ENCODE measurements at regions not wholly inside any gene's neighbourhood (a gene's known extent, or its start where the extent isn't known, plus 50 kb on each side); places are given as distances from the start of the nearest gene placed in this dataset.
"Not testable (repeated sequence)": the region's sequence is repeated elsewhere in the genome, so short reads cannot be mapped to it uniquely, and the experiment has no call there.

- DNase-seq (ENCODE audit: low read depth in 4 of 4, low spot score in 3 of 4), result no peak
Measured at GRCh38 chr20:30484009-30484748, 773.3 kb upstream of the DEFB115 start.

- no peak for DNase-seq (ENCODE audit: low read depth in 4 of 4, low spot score in 3 of 4)
Measured at GRCh38 chr20:30484749-30485070, 772.8 kb upstream of the DEFB115 start.

- no peak for DNase-seq (ENCODE audit: low read depth in 4 of 4, low spot score in 3 of 4)
Measured at GRCh38 chr20:30485331-30486102, 771.9 kb upstream of the DEFB115 start.

- no peak for DNase-seq (ENCODE audit: low read depth in 4 of 4, low spot score in 3 of 4)
Measured at GRCh38 chr20:30486103-30486478, 771.4 kb upstream of the DEFB115 start.

- not testable (repeated sequence) for DNase-seq (ENCODE audit: low read depth in 4 of 4, low spot score in 3 of 4)
Measured at GRCh38 chr20:30487461-30487860, 770.0 kb upstream of the DEFB115 start.

- DNase-seq (ENCODE audit: low read depth in 4 of 4, low spot score in 3 of 4), result no peak
Measured at GRCh38 chr20:30487947-30488926, 769.2 kb upstream of the DEFB115 start.

GRCh38 chr20:30488941-30489613 is 768.4 kb upstream of the DEFB115 start:
- no peak for DNase-seq (ENCODE audit: low read depth in 4 of 4, low spot score in 3 of 4)

GRCh38 chr20:30489614-30490003 is 767.9 kb upstream of the DEFB115 start:
- no peak for DNase-seq (ENCODE audit: low read depth in 4 of 4, low spot score in 3 of 4)

DNA sequence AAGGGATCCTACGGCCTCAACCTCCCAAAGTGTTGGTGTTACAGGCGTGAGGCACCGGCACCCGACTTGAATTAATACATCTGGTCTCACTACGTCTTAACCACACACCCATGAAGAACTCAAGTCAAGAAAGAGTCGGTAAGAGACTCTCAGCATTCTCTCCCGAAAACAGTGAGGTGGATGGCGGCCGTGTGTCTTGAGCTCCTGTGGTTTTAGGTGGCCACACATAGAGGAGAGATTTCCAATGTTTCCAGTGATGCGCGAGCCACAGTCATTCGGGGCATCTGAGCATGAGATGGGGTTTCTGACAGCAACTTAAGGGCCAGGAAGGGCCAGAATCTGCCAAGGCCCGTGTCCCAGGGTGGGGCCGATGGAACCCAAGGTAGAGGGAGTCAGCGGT is 766.4 kb upstream of the DEFB115 start:
- DNase-seq (ENCODE audit: low read depth in 4 of 4, low spot score in 3 of 4), result no peak

DNA sequence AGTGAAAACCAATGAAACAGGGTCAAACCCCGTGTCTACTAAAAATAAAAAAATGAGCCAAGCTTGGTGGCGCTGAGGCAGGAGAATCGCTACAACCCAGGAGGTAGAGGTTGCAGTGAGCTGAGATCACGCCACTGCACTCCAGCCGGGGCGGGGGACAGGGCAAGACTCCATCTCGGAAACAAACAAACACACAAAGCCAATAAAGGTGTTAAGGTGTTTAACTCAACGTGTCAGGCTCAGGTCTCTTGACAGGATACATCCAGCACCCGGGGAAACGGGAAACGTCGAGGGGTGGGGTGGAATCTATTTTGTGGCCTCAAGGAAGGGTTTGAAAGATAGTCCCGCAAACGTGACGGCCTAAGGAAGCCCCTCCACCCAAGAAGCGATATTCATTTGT is 760.8 kb upstream of the DEFB115 start:
- DNase-seq (ENCODE audit: low read depth in 4 of 4, low spot score in 3 of 4), result not testable (repeated sequence)

- not testable (repeated sequence) for DNase-seq (ENCODE audit: low read depth in 4 of 4, low spot score in 3 of 4)
Measured at GRCh38 chr20:30497191-30497590, 760.3 kb upstream of the DEFB115 start.

GRCh38 chr20:30499123-30499522 is 758.3 kb upstream of the DEFB115 start:
- no peak for DNase-seq (ENCODE audit: low read depth in 4 of 4, low spot score in 3 of 4)

GRCh38 chr20:30499716-30500446 is 757.6 kb upstream of the DEFB115 start:
- DNase-seq (ENCODE audit: low read depth in 4 of 4, low spot score in 3 of 4), result not testable (repeated sequence)

DNA sequence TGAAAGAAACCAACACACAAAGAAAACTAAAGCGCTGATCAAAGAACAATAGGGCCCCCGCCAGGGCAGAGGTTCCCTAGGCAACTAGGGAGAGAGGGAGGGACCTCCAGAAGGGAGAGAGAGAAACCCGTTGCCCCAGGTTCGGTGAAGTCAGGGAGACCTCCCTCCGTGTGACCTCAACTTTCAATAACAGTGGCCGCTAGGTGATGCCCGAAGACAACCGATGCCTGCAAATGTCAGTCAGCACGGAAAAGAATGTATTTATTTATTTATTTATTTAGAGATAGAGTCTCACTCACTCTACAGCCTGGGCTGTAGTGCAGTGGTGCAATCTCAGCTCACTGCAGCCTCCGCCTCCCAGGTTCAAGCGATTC is 757.0 kb upstream of the DEFB115 start:
- DNase-seq (ENCODE audit: low read depth in 4 of 4, low spot score in 3 of 4), result peak in 2 of 4 donors; percentile 24 to 60

GRCh38 chr20:30500829-30501440 is 756.5 kb upstream of the DEFB115 start:
- DNase-seq (ENCODE audit: low read depth in 4 of 4, low spot score in 3 of 4), result no peak

GRCh38 chr20:30502670-30503069 is 754.8 kb upstream of the DEFB115 start:
- DNase-seq (ENCODE audit: low read depth in 4 of 4, low spot score in 3 of 4), result no peak

DNA sequence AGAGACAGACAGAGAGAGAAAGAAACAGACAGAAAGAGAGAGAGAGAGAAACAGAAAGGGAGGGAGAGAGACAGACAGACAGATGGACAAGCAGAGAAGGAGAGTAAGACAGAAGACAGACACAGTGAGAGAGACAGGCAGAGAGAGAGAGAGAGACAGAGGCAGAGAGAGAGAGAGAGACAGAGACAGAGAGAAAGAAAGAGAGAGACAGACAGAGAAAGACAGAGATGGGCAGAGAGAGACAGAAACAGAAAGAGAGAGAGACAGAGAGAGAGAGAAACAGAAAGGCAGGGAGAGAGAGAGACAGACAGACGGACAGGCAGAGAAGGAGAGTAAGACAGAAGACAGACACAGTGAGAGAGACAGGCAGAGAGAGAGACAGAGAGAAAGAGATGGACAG is 754.3 kb upstream of the DEFB115 start:
- DNase-seq (ENCODE audit: low read depth in 4 of 4, low spot score in 3 of 4), result not testable (repeated sequence)

DNA sequence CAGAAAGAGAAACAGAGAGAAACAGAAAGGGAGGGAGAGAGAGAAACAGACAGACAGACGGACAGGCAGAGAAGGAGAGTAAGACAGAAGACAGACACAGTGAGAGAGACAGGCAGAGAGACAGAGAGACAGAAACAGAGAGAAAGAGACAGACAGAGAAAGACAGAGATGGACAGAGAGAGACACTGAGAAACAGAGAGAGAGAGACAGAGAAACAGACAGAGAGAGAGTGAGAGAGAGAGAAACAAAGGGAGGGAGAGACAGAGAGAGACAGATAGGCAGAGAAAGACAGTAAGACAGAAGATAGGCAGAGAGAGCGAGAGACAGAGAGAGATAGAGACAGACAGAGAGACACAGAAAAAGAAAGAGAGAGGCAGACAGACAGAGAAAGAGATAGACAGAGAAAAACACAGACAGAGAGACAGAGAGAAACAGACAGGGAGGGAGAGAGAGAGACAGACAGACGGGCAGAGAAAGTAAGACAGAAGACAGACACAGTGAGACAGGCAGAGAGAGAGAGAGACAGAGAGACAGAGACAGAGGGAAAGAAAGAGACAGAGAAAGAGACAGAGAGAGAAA is 753.4 kb upstream of the DEFB115 start:
- DNase-seq (ENCODE audit: low read depth in 4 of 4, low spot score in 3 of 4), result no peak

DNA sequence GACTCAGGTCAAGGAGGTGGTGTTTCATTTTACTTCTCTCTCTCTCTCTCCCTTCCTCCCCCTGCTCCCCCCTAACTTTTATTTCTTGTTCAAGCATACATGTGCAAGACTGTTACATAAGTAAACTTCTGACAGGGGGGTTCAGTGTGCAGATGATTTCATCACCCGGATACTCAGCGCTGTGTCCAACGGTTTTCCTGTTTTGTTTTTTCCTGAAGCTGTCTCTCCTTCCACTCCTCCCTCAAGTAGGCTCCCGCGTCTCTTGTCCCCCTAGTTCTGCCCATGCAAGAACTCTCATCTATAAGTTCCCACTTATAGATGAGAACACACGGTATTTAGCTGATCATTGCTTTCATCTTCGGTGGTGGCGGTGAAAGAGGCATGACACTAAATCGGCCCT is 751.9 kb upstream of the DEFB115 start:
- DNase-seq (ENCODE audit: low read depth in 4 of 4, low spot score in 3 of 4), result no peak

Data from left renal pelvis (tissue), 4 donors.